ENCODE measurements at regions not wholly inside any gene's neighbourhood (a gene's known extent, or its start where the extent isn't known, plus 50 kb on each side); places are given as distances from the start of the nearest gene placed in this dataset.

GRCh38 chr1:208595745-208596144, 351.6 kb upstream of the PLXNA2 start:
- TF ChIP-seq CTCF (conservative IDR thresholded peaks at IDR 0.05; ENCODE audit: low read depth in 2 of 2) (no peak), POLR2AphosphoS5 (IDR thresholded peaks at IDR 0.05; ENCODE audit: low read depth) (no peak), REST (IDR thresholded peaks at IDR 0.05; ENCODE audit: unreplicated experiment) (no peak), ETS1 (IDR thresholded peaks at IDR 0.05) (no peak), JUNB (IDR thresholded peaks at IDR 0.05; ENCODE audit: unreplicated experiment) (no peak), EZH2 (IDR thresholded peaks at IDR 0.05; ENCODE audit: low read depth, unreplicated experiment) (no peak)

Measured in GM23338 (cell line).